LNCaP clone FGC (cell line): ENCODE measurements at regions not wholly inside any gene's neighbourhood (a gene's known extent, or its start where the extent isn't known, plus 50 kb on each side); places are given as distances from the start of the nearest gene placed in this dataset.
A peak's percentile ranks its signal among the peaks of the same experiment; 100 is the strongest.

ENCODE experiments used
- DNase-seq: peaks from one replicate; pipeline ENCODE4 v3.0.0-alpha.2; 2011; ENCODE audit warnings: low read depth
- H3K4me3 ChIP-seq: 2 replicates; pipeline ENCODE4 v1.5.1; 2011; ENCODE audit warnings: mild to moderate bottlenecking, low read depth, low read length, control low read depth
- CTCF ChIP-seq: IDR thresholded peaks from 2 replicates; pipeline ENCODE4 v1.5.1; 2012; ENCODE audit warnings: mild to moderate bottlenecking; ENCODE audit not compliant: control insufficient read depth, insufficient read depth; ENCODE audit errors: extremely low read depth

GRCh38 chr6:22081709-22082108 is 215.1 kb downstream of the PRL start:
- no peak for TF ChIP-seq CTCF
- no peak for DNase-seq
- H3K4me3 ChIP-seq = no peak overlapping the region

- TF ChIP-seq CTCF = no peak
These were observed 214.6 kb downstream of the PRL start for GRCh38 chr6:22082218-22082617.

GRCh38 chr6:22083119-22083518 is 213.7 kb downstream of the PRL start:
- TF ChIP-seq CTCF = no peak
- no peak overlapping the region for H3K4me3 ChIP-seq
- DNase-seq = no peak

More at GRCh38 chr6:22082218-22082617, 214.6 kb downstream of the PRL start:
- H3K4me3 ChIP-seq = no peak overlapping the region
- DNase-seq = peak; percentile 61

GRCh38 chr6:22087960-22088706 is 208.7 kb downstream of the PRL start:
- DNase-seq = no peak
- no peak overlapping the region for H3K4me3 ChIP-seq
- TF ChIP-seq CTCF = no peak

- H3K4me3 ChIP-seq = no peak overlapping the region
- DNase-seq = peak; percentile 14
- TF ChIP-seq CTCF = no peak
These were observed 205.3 kb downstream of the PRL start for GRCh38 chr6:22091424-22091948.

- no peak for DNase-seq
- no peak overlapping the region for H3K4me3 ChIP-seq
- TF ChIP-seq CTCF = no peak
These were observed 201.0 kb downstream of the PRL start for GRCh38 chr6:22095836-22096235.

GRCh38 chr6:22098601-22099031 is 198.2 kb downstream of the PRL start:
- no peak for TF ChIP-seq CTCF
- no peak overlapping the region for H3K4me3 ChIP-seq
- no peak for DNase-seq
